Loucy (cell line): ENCODE measurements at regions not wholly inside any gene's neighbourhood (a gene's known extent, or its start where the extent isn't known, plus 50 kb on each side); places are given as distances from the start of the nearest gene placed in this dataset.

Source experiments
- EZH2phosphoT487 ChIP-seq: fragments of 200-600 bp; IDR thresholded peaks from 2 replicates; pipeline ENCODE4 v1.6.1; 2018; ENCODE audit warnings: antibody characterized with exemption, mild to moderate bottlenecking, moderate library complexity, borderline replicate concordance
- TF ChIP-seq, protein P1 (sequence below): fragments of 200-600 bp; sonication (generic); conservative IDR thresholded peaks from 2 replicates; pipeline ENCODE4 v1.5.1; 2014; ENCODE audit warnings: mild to moderate bottlenecking, antibody characterized with exemption, low read length

DNA sequence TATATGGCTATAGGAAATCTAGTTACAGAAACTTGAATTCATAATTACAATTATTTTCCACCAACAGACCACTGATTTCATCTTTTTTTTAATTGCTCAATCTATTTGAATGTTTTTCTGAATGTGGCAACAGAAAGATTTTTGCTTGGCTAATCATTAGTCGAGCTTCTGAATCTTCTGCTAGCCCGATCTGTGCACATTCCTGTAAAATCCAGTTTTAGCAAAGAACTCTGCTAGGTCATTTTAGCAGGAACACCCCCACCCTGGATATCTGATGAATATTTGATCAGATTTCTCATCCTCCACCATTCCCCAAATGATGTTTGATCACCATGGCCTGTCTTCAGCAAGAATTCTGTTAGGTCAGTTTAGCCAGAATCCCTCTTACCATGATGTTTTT lies 176.3 kb downstream of the LEPR start:
- no peak for TF ChIP-seq EZH2phosphoT487
- TF ChIP-seq, protein P1, sequence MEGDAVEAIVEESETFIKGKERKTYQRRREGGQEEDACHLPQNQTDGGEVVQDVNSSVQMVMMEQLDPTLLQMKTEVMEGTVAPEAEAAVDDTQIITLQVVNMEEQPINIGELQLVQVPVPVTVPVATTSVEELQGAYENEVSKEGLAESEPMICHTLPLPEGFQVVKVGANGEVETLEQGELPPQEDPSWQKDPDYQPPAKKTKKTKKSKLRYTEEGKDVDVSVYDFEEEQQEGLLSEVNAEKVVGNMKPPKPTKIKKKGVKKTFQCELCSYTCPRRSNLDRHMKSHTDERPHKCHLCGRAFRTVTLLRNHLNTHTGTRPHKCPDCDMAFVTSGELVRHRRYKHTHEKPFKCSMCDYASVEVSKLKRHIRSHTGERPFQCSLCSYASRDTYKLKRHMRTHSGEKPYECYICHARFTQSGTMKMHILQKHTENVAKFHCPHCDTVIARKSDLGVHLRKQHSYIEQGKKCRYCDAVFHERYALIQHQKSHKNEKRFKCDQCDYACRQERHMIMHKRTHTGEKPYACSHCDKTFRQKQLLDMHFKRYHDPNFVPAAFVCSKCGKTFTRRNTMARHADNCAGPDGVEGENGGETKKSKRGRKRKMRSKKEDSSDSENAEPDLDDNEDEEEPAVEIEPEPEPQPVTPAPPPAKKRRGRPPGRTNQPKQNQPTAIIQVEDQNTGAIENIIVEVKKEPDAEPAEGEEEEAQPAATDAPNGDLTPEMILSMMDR, result no peak
